Heart left ventricle (tissue), 16 donors: ENCODE measurements at regions not wholly inside any gene's neighbourhood (a gene's known extent, or its start where the extent isn't known, plus 50 kb on each side); places are given as distances from the start of the nearest gene placed in this dataset.

Experiments
- ATAC-seq, 4 donors: fragments of 200-7000 bp; cut with Tn5 transposase; one replicate each; pipeline ENCODE4 v1.9.1; 2020 to 2022; ENCODE audit warnings: moderate library complexity in 4 of 4, mild to moderate bottlenecking in 3 of 4, moderate number of reproducible peaks in 1 of 4
- DNase-seq, 5 donors: peaks; one replicate each; pipeline ENCODE4 v3.0.0-alpha.2; 2020
- H3K27ac ChIP-seq, 12 donors: fragments of 200-600 bp; sonication (generic) in 4 of 12; one replicate each; pipeline versions ENCODE4 v1.5.0 to v1.8.0; 2016 to 2022; ENCODE audit warnings: mild to moderate bottlenecking in 2 of 12
- H3K27me3 ChIP-seq, 9 donors: fragments of 200-600 bp; sonication (generic) in 2 of 9; one replicate each; pipeline versions ENCODE4 v1.5.1 to v1.8.0; 2016 to 2022; ENCODE audit warnings: mild to moderate bottlenecking in 3 of 9
- H3K36me3 ChIP-seq, 9 donors: fragments of 200-600 bp; sonication (generic) in 2 of 9; one replicate each; pipeline versions ENCODE4 v1.5.0 to v1.8.0; 2018 to 2022; ENCODE audit warnings: mild to moderate bottlenecking in 2 of 9
- H3K4me1 ChIP-seq, 12 donors: fragments of 200-600 bp; sonication (generic) in 4 of 12; one replicate each; pipeline versions ENCODE4 v1.5.0 to v1.8.0; 2016 to 2022; ENCODE audit warnings: mild to moderate bottlenecking in 3 of 12
- H3K4me3 ChIP-seq, 12 donors: fragments of 200-600 bp; sonication (generic) in 4 of 12; one replicate each; pipeline versions ENCODE4 v1.5.0 to v1.8.0; 2017 to 2022; ENCODE audit warnings: mild to moderate bottlenecking in 9 of 12, moderate library complexity in 4 of 12
- H3K9me3 ChIP-seq, 12 donors: fragments of 200-600 bp; sonication (generic) in 4 of 12; one replicate each; pipeline versions ENCODE4 v1.5.0 to v1.8.0; 2016 to 2022; ENCODE audit warnings: mild to moderate bottlenecking in 1 of 12
- POLR2A ChIP-seq, 2 donors: fragments of 450-650 bp; IDR thresholded peaks; one replicate each; pipeline ENCODE4 v1.6.1; 2017; ENCODE audit warnings: antibody characterized with exemption in 2 of 2, mild to moderate bottlenecking in 2 of 2, moderate library complexity in 2 of 2
- WGBS, 4 donors: extraction: QIAGEN DNeasy Blood & Tissue Kit in 2 of 4; methylation state at CpG; one replicate each; pipeline versions ENCODE4 v1.1.5 to v1.1.7; 2013 to 2018; 5-methylcytosine and 5-hydroxymethylcytosine counted together
- intact Hi-C, 10 donors: fragments of 100-400 bp; cut with DNase I; formaldehyde crosslinking; loops; one replicate each; pipeline versions ENCODE4 v1.11.1 to v1.14.2; 2022
- TF ChIP-seq, protein P1 (sequence below), 12 donors: fragments of 200-600 bp; sonication (generic) in 4 of 12; IDR thresholded peaks; one replicate each; pipeline versions ENCODE4 v1.5.0 to v1.8.0; 2018 to 2022; ENCODE audit warnings: antibody characterized with exemption in 12 of 12, mild to moderate bottlenecking in 5 of 12
- donor health status: ischemic (EF 13 %, LVEDD 7.1; RV severe dilation, severe dysfunction).
- donor health status: healthy with polysubstance abuse.
- donor health status: DM: no; HTN: yes; CAD: no.
- donor health status: DM: no; HTN: no; CAD: no.
- donor health status: ischemic (EF 25% LVEDD 6.9; RV normal size, moderate dysfunction).
- donor health status: ischemic (EF 25% LVEDD 5.7; RV mildly dilated, moderate dysfunction).
- donor health status: healthy.
- donor health status: DM: yes; HTN: yes; CAD: no.
- donor health status: ischemic (EF 35%, LVEDD 5.7; RV mildly dilated, moderate dysfunction).
- donor health status: nonischemic (EF 11% LVEDD 7.7; RV severe dilation, severe dysfunction).
- donor health status: DM: yes; HTN: yes; CAD: no.
- donor health status: PGD.
- donor health status: ischemic (EF 29% LVEDD 5.4; RV normal size, mild dysfunction).
- donor health status: nonischemic (EF 23%, LVEDD 6.1; RV moderate dilation, normal function).

GRCh38 chr9:8071445-8071798, 271.8 kb upstream of the DMAC1 start:
- no peaks in the 10 kb centered on the region for H3K4me1 ChIP-seq
- DNase-seq, result no peak
- H3K9me3 ChIP-seq, result peaks cover 0 to 11% (median 0%) of the 10 kb centered on the region in 12 donors
- no peaks in the 10 kb centered on the region for H3K27me3 ChIP-seq
- no peak for ATAC-seq
- H3K36me3 ChIP-seq, result no peaks in the 10 kb centered on the region
- intact Hi-C loops, result no loop called here
- 60 to 73% (median 66%) methylated on average over 4 of the region's 4 CpGs for WGBS, 4 donors
- no peak overlapping the region for H3K27ac ChIP-seq
- no peak for TF ChIP-seq POLR2A (IDR thresholded peaks at IDR 0.05)
- TF ChIP-seq, protein P1, sequence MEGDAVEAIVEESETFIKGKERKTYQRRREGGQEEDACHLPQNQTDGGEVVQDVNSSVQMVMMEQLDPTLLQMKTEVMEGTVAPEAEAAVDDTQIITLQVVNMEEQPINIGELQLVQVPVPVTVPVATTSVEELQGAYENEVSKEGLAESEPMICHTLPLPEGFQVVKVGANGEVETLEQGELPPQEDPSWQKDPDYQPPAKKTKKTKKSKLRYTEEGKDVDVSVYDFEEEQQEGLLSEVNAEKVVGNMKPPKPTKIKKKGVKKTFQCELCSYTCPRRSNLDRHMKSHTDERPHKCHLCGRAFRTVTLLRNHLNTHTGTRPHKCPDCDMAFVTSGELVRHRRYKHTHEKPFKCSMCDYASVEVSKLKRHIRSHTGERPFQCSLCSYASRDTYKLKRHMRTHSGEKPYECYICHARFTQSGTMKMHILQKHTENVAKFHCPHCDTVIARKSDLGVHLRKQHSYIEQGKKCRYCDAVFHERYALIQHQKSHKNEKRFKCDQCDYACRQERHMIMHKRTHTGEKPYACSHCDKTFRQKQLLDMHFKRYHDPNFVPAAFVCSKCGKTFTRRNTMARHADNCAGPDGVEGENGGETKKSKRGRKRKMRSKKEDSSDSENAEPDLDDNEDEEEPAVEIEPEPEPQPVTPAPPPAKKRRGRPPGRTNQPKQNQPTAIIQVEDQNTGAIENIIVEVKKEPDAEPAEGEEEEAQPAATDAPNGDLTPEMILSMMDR (IDR thresholded peaks at IDR 0.05), result no peak
- H3K4me3 ChIP-seq, result no peak overlapping the region

- ATAC-seq (no peak), DNase-seq (no peak)
- TF ChIP-seq, protein P1 (IDR thresholded peaks at IDR 0.05), result no peak
- TF ChIP-seq POLR2A (IDR thresholded peaks at IDR 0.05), result no peak
- 58 to 93% (median 67%) methylated on average over 1 to 5 of the region's 5 CpGs for WGBS, 4 donors
- no peak overlapping the region for H3K4me3 ChIP-seq
- no peak overlapping the region for H3K27ac ChIP-seq
- peaks cover 0 to 11% (median 0%) of the 10 kb centered on the region in 12 donors for H3K9me3 ChIP-seq
- H3K4me1 ChIP-seq, result no peaks in the 10 kb centered on the region
- no peaks in the 10 kb centered on the region for H3K27me3 ChIP-seq
- intact Hi-C loops, result no loop called here
- H3K36me3 ChIP-seq, result no peaks in the 10 kb centered on the region
These were observed 271.3 kb upstream of the DMAC1 start for GRCh38 chr9:8070779-8071444.

GRCh38 chr9:8062459-8062858, 262.9 kb upstream of the DMAC1 start:
- TF ChIP-seq, protein P1 (IDR thresholded peaks at IDR 0.05), result no peak
- no peak for TF ChIP-seq POLR2A (IDR thresholded peaks at IDR 0.05)
- H3K36me3 ChIP-seq, result no peaks in the 10 kb centered on the region
- H3K4me1 ChIP-seq, result no peaks in the 10 kb centered on the region
- H3K27ac ChIP-seq, result no peak overlapping the region
- no peak for ATAC-seq
- DNase-seq, result no peak
- H3K27me3 ChIP-seq, result no peaks in the 10 kb centered on the region
- 81 to 95% (median 93%) methylated on average over 4 to 5 of the region's 5 CpGs for WGBS, 4 donors
- H3K9me3 ChIP-seq, result peaks cover 0 to 22% (median 1%) of the 10 kb centered on the region in 12 donors
- intact Hi-C loops, result no loop called here
- no peak overlapping the region for H3K4me3 ChIP-seq

DNA sequence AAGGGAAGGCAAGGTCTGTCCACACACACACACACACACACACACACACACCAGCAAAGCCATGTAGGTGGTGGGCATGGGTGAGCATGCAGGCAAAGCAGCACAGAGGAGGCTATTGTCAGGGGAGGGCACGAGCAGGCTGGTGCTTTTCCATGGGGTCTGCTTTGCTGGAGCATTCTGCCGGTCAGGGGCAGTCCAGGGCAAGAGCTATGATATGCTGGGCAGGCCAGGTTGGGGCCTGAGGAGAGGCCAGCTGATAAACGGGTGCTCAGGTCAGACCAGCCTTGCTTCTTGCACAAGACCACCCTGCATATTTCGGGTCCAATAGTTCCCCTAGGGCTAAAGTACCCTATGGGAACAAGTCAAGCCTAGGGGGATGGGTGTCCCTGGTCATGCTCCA, 253.9 kb upstream of the DMAC1 start:
- intact Hi-C loops, result no loop called here
- TF ChIP-seq, protein P1 (IDR thresholded peaks at IDR 0.05), result no peak
- TF ChIP-seq POLR2A (IDR thresholded peaks at IDR 0.05), result no peak
- ATAC-seq (no peak), DNase-seq (no peak)
- H3K27ac ChIP-seq, result no peak overlapping the region
- H3K9me3 ChIP-seq, result peaks cover 0 to 40% (median 4%) of the 10 kb centered on the region in 12 donors
- WGBS, 4 donors, result 71 to 83% (median 82%) methylated on average over 4 of the region's 4 CpGs
- H3K36me3 ChIP-seq, result no peaks in the 10 kb centered on the region
- H3K27me3 ChIP-seq, result no peaks in the 10 kb centered on the region
- H3K4me1 ChIP-seq, result no peaks in the 10 kb centered on the region
- H3K4me3 ChIP-seq, result no peak overlapping the region
